T follicular helper cell (primary cell): ENCODE measurements at regions not wholly inside any gene's neighbourhood (a gene's known extent, or its start where the extent isn't known, plus 50 kb on each side); places are given as distances from the start of the nearest gene placed in this dataset.
"Not testable (repeated sequence)": the region's sequence is repeated elsewhere in the genome, so short reads cannot be mapped to it uniquely, and the experiment has no call there.

Experiments
- DNase-seq: peaks from one replicate; pipeline ENCODE4 v3.0.0-alpha.2; 2020; ENCODE audit warnings: low read depth

GRCh38 chr3:153910387-153910786 lies 210.8 kb upstream of the ARHGEF26 start:
- no peak for DNase-seq

- DNase-seq: no peak
Observed at GRCh38 chr3:153911116-153911515, 210.1 kb upstream of the ARHGEF26 start.

- DNase-seq: no peak
Observed at GRCh38 chr3:153919773-153920172, 201.4 kb upstream of the ARHGEF26 start.

GRCh38 chr3:153921826-153922225 lies 199.4 kb upstream of the ARHGEF26 start:
- DNase-seq: no peak

- no peak for DNase-seq
Observed at GRCh38 chr3:153925841-153926514, 195.2 kb upstream of the ARHGEF26 start.

- no peak for DNase-seq
Observed at GRCh38 chr3:153927107-153927506, 194.1 kb upstream of the ARHGEF26 start.

- no peak for DNase-seq
Observed at GRCh38 chr3:153928851-153929250, 192.3 kb upstream of the ARHGEF26 start.

GRCh38 chr3:153933481-153933880 lies 187.7 kb upstream of the ARHGEF26 start:
- not testable (repeated sequence) for DNase-seq

GRCh38 chr3:153944084-153944483 lies 177.1 kb upstream of the ARHGEF26 start:
- DNase-seq: no peak

- no peak for DNase-seq
Observed at GRCh38 chr3:153951276-153951675, 169.9 kb upstream of the ARHGEF26 start.

- no peak for DNase-seq
Observed at GRCh38 chr3:153952091-153952490, 169.1 kb upstream of the ARHGEF26 start.

- no peak for DNase-seq
Observed at GRCh38 chr3:153956613-153957012, 164.6 kb upstream of the ARHGEF26 start.

- no peak for DNase-seq
Observed at GRCh38 chr3:153957421-153957820, 163.8 kb upstream of the ARHGEF26 start.

GRCh38 chr3:153958635-153959595 lies 162.3 kb upstream of the ARHGEF26 start:
- no peak for DNase-seq

- DNase-seq: no peak
Observed at GRCh38 chr3:153960458-153961074, 160.6 kb upstream of the ARHGEF26 start.

- DNase-seq: no peak
Observed at GRCh38 chr3:153961494-153961893, 159.7 kb upstream of the ARHGEF26 start.

GRCh38 chr3:153963012-153963411 lies 158.2 kb upstream of the ARHGEF26 start:
- no peak for DNase-seq

- DNase-seq: no peak
Observed at GRCh38 chr3:153967260-153967659, 153.9 kb upstream of the ARHGEF26 start.

- no peak for DNase-seq
Observed at GRCh38 chr3:153970047-153970446, 151.1 kb upstream of the ARHGEF26 start.

- DNase-seq: no peak
Observed at GRCh38 chr3:153970741-153971347, 150.3 kb upstream of the ARHGEF26 start.

GRCh38 chr3:153972862-153973261 lies 148.3 kb upstream of the ARHGEF26 start:
- DNase-seq: no peak

GRCh38 chr3:153973722-153974265 lies 147.4 kb upstream of the ARHGEF26 start:
- no peak for DNase-seq
